OCI-LY1 (cell line): ENCODE measurements at regions not wholly inside any gene's neighbourhood (a gene's known extent, or its start where the extent isn't known, plus 50 kb on each side); places are given as distances from the start of the nearest gene placed in this dataset.

Source experiments
- H2AFZ ChIP-seq: fragments of 200-600 bp; sonication (generic), shearing (Covaris generic); 2 replicates; pipeline ENCODE4 v1.6.0; 2014; ENCODE audit warnings: antibody characterized with exemption, mild to moderate bottlenecking, low read length
- H3F3A ChIP-seq: fragments of 200-600 bp; sonication (generic), shearing (Covaris generic); 2 replicates; pipeline ENCODE4 v1.6.0; 2014; ENCODE audit warnings: mild to moderate bottlenecking, antibody characterized with exemption, low read length, moderate library complexity; ENCODE audit not compliant: insufficient read depth
- H3K27ac ChIP-seq: fragments of 200-600 bp; sonication (generic); 2 replicates; pipeline ENCODE4 v1.5.1; 2014; ENCODE audit warnings: low read length, mixed run types, mild to moderate bottlenecking, low read depth; ENCODE audit not compliant: poor library complexity, severe bottlenecking
- H3K27me3 ChIP-seq: fragments of 200-600 bp; sonication (generic); 2 replicates; pipeline ENCODE4 v1.6.0; 2014; ENCODE audit warnings: antibody characterized with exemption, mild to moderate bottlenecking, low read length, moderate library complexity; ENCODE audit not compliant: insufficient read depth
- H3K36me3 ChIP-seq: fragments of 200-600 bp; sonication (generic); 2 replicates; pipeline ENCODE4 v1.6.1; 2014; ENCODE audit warnings: mild to moderate bottlenecking, antibody characterized with exemption, low read length, moderate library complexity, mixed read lengths; ENCODE audit not compliant: insufficient read depth
- H3K4me1 ChIP-seq: fragments of 200-600 bp; sonication (generic); 2 replicates; pipeline ENCODE4 v1.5.1; 2014; ENCODE audit warnings: mild to moderate bottlenecking, low read length, moderate library complexity; ENCODE audit not compliant: insufficient read depth, severe bottlenecking
- H3K4me2 ChIP-seq: fragments of 200-600 bp; sonication (generic), shearing (Covaris generic); 2 replicates; pipeline ENCODE4 v1.6.1; 2014; ENCODE audit warnings: low read length
- H3K4me3 ChIP-seq: fragments of 200-600 bp; sonication (generic); 2 replicates; pipeline ENCODE4 v1.5.1; 2014; ENCODE audit warnings: low read length, low read depth, mild to moderate bottlenecking, mixed read lengths; ENCODE audit not compliant: poor library complexity, severe bottlenecking
- H3K79me2 ChIP-seq: fragments of 200-600 bp; shearing (Covaris generic); 2 replicates; pipeline ENCODE4 v1.6.1; 2016; ENCODE audit warnings: mixed run types, low read length, mixed read lengths; ENCODE audit not compliant: insufficient read depth
- H3K9ac ChIP-seq: fragments of 200-600 bp; sonication (generic), shearing (Covaris generic); 2 replicates; pipeline ENCODE4 v1.6.1; 2014; ENCODE audit warnings: mild to moderate bottlenecking, low read length, mixed read lengths
- H3K9me2 ChIP-seq: fragments of 200-600 bp; sonication (generic), shearing (Covaris generic); 2 replicates; pipeline ENCODE4 v1.6.1; 2014; ENCODE audit warnings: low read depth, mild to moderate bottlenecking, low read length, mixed read lengths
- H3K9me3 ChIP-seq: fragments of 200-600 bp; shearing (Covaris generic); 2 replicates; pipeline ENCODE4 v1.6.1; 2014; ENCODE audit warnings: low read length, mixed read lengths
- H4K20me1 ChIP-seq: fragments of 200-600 bp; sonication (generic), shearing (Covaris generic); 2 replicates; pipeline ENCODE4 v1.6.0; 2016; ENCODE audit warnings: mild to moderate bottlenecking, low read length; ENCODE audit not compliant: insufficient read depth
- EZH2 ChIP-seq: fragments of 200-600 bp; sonication (generic), shearing (Covaris generic); IDR thresholded peaks from 2 replicates; pipeline ENCODE4 v1.8.0; 2017; ENCODE audit warnings: borderline replicate concordance, mixed run types, mild to moderate bottlenecking, antibody characterized with exemption, low read length, moderate library complexity, mixed read lengths
- TF ChIP-seq, protein P1 (sequence below): fragments of 200-600 bp; sonication (generic), shearing (Covaris generic); IDR thresholded peaks from 2 replicates; pipeline ENCODE4 v1.5.1; 2017; ENCODE audit warnings: mild to moderate bottlenecking, antibody characterized with exemption, low read length, moderate library complexity, mixed read lengths

DNA sequence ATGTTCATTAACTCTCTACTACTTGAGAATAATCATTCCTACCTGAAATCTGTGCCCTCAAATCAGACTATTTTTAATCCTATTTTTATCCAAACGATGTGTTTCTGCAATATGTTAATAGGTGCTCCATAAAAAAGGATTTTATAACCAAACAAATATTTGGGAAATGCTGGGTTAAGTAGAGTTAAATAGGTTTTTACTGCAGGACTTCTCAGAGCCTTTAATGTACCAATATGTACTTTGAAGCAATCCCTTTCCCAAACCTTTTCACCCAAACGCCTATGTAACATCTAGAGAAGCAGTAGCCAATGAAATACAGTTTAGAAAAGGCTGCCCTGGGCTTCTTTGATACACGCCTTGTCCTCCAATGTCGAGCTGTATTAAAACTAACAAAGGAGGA, 182.5 kb downstream of the SP3 start:
- H4K20me1 ChIP-seq: no peaks in the 10 kb centered on the region

DNA sequence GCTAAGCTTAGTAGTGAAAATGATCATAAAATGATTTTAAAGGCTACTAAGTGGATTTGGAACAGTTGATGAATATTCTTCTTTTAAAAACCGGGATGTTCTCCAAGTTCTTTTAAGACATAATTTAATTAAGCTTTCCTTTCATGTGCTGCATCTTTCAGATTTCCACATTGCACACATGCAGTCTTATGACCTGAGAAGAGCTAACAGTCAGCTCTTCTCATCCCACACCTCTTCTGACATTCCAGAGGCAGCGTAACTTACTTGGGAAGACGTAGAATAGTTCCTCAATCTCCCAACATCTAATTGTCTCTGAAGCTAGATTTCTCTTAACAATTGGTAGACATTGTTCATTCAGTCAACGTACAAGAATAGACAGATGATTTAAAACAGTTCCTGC, 181.8 kb downstream of the SP3 start:
- no peaks in the 10 kb centered on the region for H3K9me2 ChIP-seq
- no peaks in the 10 kb centered on the region for H3F3A ChIP-seq
- H3K27ac ChIP-seq: no peak overlapping the region
- no peaks in the 10 kb centered on the region for H3K4me1 ChIP-seq
- no peaks in the 10 kb centered on the region for H3K36me3 ChIP-seq
- no peaks in the 10 kb centered on the region for H4K20me1 ChIP-seq
- no peak overlapping the region for H3K4me2 ChIP-seq
- H3K27me3 ChIP-seq: no peaks in the 10 kb centered on the region
- H3K9me3 ChIP-seq: no peaks in the 10 kb centered on the region
- no peaks in the 10 kb centered on the region for H3K79me2 ChIP-seq
- H3K4me3 ChIP-seq: no peak overlapping the region
- no peak overlapping the region for H2AFZ ChIP-seq
- no peak overlapping the region for H3K9ac ChIP-seq
- TF ChIP-seq, protein P1, sequence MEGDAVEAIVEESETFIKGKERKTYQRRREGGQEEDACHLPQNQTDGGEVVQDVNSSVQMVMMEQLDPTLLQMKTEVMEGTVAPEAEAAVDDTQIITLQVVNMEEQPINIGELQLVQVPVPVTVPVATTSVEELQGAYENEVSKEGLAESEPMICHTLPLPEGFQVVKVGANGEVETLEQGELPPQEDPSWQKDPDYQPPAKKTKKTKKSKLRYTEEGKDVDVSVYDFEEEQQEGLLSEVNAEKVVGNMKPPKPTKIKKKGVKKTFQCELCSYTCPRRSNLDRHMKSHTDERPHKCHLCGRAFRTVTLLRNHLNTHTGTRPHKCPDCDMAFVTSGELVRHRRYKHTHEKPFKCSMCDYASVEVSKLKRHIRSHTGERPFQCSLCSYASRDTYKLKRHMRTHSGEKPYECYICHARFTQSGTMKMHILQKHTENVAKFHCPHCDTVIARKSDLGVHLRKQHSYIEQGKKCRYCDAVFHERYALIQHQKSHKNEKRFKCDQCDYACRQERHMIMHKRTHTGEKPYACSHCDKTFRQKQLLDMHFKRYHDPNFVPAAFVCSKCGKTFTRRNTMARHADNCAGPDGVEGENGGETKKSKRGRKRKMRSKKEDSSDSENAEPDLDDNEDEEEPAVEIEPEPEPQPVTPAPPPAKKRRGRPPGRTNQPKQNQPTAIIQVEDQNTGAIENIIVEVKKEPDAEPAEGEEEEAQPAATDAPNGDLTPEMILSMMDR: no peak
- no peak for TF ChIP-seq EZH2

More for the DNA sequence above, 182.5 kb downstream of the SP3 start:
- H3K79me2 ChIP-seq: no peaks in the 10 kb centered on the region
- no peak overlapping the region for H3K4me3 ChIP-seq
- no peak for TF ChIP-seq EZH2
- TF ChIP-seq, protein P1: no peak
- no peak overlapping the region for H2AFZ ChIP-seq
- H3K9me2 ChIP-seq: no peaks in the 10 kb centered on the region
- no peak overlapping the region for H3K27ac ChIP-seq
- no peaks in the 10 kb centered on the region for H3K9me3 ChIP-seq
- H3K9ac ChIP-seq: no peak overlapping the region
- no peaks in the 10 kb centered on the region for H3K27me3 ChIP-seq
- H3K4me1 ChIP-seq: no peaks in the 10 kb centered on the region
- no peaks in the 10 kb centered on the region for H3F3A ChIP-seq
- H3K4me2 ChIP-seq: no peak overlapping the region
- no peaks in the 10 kb centered on the region for H3K36me3 ChIP-seq

DNA sequence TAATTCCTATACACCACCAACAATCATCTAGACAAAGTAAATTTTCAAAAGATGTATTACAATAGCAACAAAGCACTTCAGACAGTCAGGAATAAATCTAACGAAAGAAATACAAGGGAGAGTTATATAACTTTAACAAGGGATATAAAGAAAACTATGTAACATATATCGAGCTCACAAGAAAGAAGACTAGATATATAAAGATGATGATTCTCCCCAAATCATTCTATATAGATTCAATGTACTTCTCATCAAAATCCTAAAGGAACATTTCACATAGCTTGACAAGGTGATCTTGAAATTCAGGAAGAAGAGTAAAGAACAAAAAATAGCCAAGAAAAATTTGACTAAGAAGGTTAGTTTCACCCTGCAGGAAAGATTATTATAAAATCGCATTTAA, 179.4 kb downstream of the SP3 start:
- Histone ChIP-seq H3K4me1 (no peaks in the 10 kb centered on the region), H3K27ac (no peak overlapping the region), H3K4me2 (no peak overlapping the region)

More for the DNA sequence above, 179.4 kb downstream of the SP3 start:
- H3K27me3 ChIP-seq: no peaks in the 10 kb centered on the region
- H3K79me2 ChIP-seq: no peaks in the 10 kb centered on the region
- no peaks in the 10 kb centered on the region for H3K9me3 ChIP-seq
- no peaks in the 10 kb centered on the region for H4K20me1 ChIP-seq
- H2AFZ ChIP-seq: no peak overlapping the region
- no peaks in the 10 kb centered on the region for H3K36me3 ChIP-seq
- H3K4me3 ChIP-seq: no peak overlapping the region
- TF ChIP-seq EZH2: no peak
- TF ChIP-seq, protein P1: no peak
- no peak overlapping the region for H3K9ac ChIP-seq
- H3F3A ChIP-seq: no peaks in the 10 kb centered on the region
- no peaks in the 10 kb centered on the region for H3K9me2 ChIP-seq
